ENCODE measurements at regions not wholly inside any gene's neighbourhood (a gene's known extent, or its start where the extent isn't known, plus 50 kb on each side); places are given as distances from the start of the nearest gene placed in this dataset.
"Not testable (repeated sequence)": the region's sequence is repeated elsewhere in the genome, so short reads cannot be mapped to it uniquely, and the experiment has no call there.

DNA sequence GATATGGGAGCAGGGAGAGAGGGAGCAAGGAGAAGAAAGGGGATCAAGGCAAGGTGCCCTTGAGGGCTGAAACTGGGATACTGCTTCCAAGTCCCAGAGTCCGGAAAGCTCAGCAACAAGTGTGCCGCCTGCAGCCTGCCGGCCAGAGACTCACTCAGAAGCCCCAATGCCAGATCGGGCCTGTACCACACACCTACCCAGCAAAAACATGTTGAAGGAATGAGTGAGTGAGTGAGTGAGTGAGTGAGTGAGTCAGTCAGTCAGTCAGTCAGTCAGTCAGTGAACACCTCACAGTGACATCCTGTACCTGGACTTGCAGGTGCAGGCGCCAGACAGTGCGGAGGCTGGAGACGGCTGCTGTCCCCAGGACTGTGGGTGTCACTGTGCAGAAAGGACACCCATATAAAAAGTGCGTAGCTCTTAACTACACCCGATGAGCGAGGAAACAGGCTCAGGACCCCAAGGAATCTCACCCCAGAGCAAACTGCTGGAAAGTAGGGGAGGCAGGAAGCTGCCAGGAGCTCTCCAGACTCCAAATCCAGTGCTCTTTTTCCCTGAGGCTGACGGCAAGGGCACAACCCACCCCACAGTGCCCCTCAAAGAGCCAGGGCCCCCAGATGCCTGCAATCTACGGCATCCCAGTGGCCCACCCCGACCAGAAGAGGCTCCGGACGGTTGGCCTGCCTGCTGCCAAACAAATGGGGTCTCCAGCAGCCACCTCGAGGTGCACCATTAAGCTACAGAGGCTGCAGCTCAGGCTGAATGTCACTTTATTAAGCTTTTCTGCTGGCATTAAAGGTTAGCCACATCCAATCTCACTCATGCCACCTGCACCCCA lies 261.7 kb downstream of the NPHP4 start:
- DNase-seq = no peak

DNA sequence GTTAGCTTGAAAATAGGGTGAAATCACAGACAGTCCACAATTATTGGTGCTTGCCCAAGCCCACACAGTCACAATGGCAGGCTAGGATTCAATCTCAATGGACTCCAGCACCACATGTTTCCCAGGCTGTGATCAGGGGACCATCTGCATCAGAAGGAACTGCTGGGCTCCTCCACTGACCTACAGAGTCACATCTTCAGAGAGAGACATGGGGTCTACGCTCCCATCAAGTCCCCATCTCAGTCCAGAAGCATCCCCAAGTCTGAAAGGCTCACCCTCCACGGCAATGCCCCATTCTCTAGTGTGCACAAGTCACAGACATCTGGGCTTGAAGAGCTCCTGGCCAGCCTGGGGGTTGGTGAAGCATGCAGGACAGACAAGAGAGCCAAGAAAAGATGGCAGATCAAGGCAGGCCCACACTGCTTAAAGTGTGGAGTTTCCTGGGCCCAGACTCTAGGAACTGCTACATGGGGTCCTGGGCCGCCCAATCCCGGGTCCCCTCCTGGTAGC lies 262.5 kb downstream of the NPHP4 start:
- DNase-seq = no peak

- DNase-seq = no peak
These were observed 263.4 kb downstream of the NPHP4 start for GRCh38 chr1:5728663-5729355.

DNA sequence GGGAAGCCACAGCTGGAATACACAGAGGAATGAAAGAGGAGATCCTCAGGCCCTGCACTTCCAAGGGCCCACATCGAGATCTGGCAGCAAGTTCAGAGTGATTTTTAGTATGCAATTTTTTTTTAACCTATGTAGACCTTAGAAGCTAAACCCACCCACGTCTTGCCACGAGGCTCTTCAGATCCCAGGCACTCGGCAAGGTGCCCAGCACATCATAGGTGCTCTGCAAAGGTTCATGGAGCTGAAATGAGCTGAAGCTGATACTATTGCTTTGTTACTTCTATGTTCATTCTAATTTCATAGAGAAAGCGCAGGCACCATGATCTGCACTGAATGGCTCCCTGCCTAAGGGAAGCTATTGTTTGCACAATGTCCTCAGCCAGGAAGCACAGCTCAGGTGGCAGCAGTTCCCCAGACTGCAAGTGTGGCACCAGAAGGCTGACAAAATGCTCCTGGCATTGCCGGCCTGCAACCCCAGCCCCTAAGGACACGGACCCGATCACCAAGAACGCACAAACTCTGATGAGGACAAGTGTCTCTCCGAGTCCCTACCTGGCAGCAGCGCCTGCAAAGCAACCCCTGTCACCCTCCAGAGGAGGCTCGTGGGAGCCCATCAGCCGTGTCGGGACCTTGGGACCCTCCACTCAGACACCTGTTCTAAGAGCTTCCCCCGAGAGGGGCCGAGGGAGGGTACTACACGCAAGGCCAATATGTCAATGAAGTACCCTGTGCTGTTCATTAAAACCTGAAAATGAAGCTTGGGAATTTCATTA lies 264.2 kb downstream of the NPHP4 start:
- DNase-seq = no peak

DNA sequence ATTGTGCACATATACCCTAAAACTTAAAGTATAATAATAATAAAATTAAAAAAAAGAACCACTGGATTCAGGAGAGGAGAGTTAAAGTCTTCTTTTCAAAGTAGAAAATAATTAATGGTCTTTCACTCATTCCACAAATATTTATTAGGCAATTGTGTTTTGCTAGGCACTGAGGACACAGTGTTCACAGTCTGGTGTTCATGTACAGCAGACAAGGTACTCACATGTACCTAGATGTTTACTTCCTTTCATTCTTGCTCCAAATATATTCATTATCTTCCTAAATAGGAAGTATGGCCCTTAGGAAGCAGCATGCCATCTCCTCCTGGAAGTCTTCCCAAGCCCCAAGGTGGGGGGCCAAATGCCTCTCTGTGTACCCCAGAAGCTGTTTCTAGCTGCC lies 265.0 kb downstream of the NPHP4 start:
- DNase-seq = no peak

GRCh38 chr1:5726586-5727184 lies 265.5 kb downstream of the NPHP4 start:
- not testable (repeated sequence) for DNase-seq

- no peak for DNase-seq
These were observed 266.2 kb downstream of the NPHP4 start for GRCh38 chr1:5725855-5726585.

DNA sequence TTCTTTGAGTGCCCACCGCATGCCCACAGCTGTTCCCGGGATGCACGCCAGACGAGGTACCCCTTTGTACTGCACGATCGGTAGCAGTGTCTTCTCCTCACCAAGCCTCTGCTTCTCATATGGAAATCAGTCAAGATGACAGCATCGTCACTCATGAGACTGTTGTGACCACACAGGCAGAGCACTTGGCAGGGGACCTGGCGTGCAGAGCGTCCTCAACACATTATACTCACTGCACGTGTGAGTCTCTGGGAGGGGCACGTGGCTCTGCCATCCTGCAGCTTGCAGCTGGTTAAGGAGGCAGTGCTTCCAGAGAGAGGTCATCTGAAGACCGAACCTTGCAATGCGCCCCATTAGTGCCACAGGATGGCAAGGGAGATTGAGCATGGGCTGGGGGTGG lies 266.8 kb downstream of the NPHP4 start:
- no peak for DNase-seq

DNA sequence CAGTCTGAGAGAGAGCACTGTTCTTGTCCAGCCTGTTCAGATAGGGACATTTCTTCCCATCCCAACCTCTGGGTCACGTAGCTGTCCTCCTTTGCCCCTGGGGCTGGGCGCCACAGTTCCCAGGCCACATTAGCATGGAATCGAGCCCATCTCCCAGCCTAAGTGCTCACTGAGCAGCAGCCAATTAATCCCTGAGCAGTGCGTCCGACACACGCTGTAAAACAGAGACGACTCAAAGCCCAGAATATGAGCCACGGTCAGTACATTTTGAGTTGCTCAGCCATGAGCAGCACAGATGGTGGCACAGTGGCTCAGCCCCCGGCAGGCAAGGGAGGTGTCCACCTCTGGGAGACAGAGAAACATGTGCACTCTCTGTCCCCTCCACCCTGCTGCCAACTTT lies 267.4 kb downstream of the NPHP4 start:
- no peak for DNase-seq

DNA sequence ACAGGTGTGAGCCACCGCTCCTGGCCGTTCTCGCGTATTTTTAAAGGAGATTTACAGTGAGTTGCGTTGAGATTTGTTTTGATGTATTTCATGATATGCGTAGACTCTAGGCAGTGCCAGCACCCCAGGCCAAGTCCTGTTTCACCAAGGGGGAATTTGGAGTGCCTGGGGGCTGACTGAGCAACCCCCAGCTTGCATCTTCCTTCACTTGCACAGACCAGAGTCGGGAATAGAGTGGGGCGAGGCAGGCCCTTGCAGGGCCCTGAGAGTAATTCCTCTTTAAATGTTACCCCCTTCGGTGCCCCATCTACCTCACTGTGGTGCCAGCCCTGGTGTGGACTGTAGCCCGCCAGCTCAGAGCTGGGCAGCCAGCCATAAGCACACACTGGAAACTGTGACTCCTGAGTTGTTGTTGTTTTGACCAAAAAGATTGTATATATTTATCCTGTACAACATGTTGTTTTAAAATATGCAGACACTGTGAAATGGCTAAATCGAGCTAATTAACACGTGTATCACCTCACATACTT lies 269.5 kb downstream of the NPHP4 start:
- DNase-seq = no peak

GRCh38 chr1:5721634-5722215 lies 270.5 kb downstream of the NPHP4 start:
- no peak for DNase-seq

- no peak for DNase-seq
These were observed 271.3 kb downstream of the NPHP4 start for GRCh38 chr1:5720936-5721335.

GRCh38 chr1:5720484-5720883 lies 271.7 kb downstream of the NPHP4 start:
- no peak for DNase-seq

DNA sequence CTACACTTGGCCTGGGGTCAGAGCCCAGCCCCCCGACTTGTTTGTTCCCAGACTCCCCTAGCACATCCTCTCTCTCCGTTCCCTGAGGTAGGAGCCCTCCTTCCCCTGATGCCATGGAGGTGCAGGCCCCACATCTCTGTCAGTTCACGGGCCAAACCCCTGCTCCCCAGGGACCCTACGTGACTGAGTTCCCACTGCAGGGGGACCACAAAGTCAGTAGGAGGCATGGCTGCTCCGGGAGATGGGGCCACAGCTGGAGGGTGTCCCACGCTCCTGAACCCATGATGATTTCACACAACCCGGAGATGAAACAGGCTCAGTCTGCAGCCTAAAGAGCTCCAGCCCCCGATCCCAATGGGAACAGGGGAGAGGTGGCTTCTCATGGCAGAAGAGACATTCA lies 272.2 kb downstream of the NPHP4 start:
- DNase-seq = no peak

DNA sequence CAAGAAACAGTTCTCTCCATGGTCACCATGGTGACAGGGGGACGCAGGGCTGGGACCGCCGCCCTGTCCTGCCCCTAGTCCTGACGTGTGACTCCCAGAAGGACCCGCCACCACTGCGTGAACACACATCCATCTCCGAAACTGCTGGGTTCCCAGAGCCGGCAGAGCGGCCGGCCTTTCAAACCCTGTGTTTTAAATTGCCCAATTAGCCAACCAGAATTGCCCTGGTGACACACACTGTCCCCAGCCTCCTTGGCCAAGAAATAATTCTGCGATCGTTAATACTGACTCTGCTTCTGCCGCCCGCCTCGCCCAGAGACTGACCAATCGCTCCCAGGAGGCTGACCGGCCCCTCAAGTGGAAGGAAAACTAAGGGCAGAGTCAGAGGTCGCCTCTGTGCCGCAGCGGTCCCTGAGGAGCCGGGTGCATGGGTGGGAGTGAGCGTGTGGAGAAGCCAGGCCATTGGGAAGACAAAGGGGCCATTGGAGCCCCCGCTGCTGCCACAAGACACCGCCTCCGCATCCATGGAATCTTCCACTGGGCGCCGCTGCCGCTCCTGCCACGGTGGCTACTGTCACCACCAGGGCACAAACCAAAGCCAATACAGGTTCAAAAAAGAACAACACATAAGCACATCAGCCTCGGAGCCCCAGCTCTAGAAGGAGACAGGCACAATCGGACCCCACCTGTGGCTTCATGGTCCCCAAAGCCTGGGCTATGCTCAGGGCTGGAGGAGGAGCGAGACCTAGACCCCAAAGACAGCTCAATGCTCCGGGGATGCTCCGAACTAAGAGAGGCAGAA lies 273.2 kb downstream of the NPHP4 start:
- no peak for DNase-seq

DNA sequence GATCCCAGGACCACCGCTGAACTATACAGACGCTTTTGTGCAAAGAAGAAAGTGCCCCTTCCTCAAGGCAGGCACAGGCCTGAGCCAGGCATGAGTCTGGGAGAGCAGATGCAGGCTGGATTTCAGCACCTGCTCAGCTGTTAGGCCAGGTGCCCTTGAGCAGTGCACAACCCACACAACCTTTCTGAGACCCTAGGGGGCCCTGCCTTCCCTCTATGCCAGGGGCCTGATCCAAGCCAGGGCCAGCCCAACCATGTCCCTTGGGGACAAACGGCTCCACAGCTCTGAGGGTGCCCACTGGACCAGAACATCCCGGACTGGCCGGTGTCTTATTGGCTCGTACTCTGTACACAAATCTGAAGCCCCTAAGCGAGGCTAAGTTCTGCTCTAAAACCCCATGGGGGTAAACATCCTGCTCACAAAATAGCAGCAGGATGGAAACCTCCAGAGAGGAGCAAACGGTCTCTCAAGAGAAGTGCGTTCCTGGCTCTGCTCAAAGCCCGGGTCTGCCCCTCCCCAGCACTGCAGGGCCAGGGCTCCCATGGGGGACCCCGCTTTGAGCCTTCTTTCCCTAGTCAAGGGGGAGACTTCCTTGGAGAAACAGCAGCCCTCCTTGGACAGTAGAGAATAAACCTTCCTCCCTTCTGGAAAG lies 275.1 kb downstream of the NPHP4 start:
- no peak for DNase-seq

DNA sequence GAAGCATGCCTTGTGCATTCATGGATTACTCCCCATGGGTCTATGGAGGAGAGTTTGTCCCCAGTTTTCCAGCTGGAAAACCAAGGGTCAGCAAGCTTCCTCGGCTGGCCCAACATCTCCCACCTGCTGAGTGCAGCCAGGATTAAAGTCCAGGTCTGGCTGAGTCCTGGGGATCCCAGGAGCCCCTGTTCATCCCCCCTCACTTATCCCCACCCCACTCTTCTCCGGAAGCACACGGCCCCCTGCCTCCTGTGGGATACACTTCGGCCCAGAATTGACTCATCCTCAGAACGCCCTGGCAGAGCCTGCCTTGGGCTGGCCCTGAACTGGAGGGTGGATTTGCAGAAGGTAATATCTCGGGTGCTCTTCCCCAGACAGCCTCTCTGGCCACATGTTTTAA lies 276.1 kb downstream of the NPHP4 start:
- no peak for DNase-seq

DNA sequence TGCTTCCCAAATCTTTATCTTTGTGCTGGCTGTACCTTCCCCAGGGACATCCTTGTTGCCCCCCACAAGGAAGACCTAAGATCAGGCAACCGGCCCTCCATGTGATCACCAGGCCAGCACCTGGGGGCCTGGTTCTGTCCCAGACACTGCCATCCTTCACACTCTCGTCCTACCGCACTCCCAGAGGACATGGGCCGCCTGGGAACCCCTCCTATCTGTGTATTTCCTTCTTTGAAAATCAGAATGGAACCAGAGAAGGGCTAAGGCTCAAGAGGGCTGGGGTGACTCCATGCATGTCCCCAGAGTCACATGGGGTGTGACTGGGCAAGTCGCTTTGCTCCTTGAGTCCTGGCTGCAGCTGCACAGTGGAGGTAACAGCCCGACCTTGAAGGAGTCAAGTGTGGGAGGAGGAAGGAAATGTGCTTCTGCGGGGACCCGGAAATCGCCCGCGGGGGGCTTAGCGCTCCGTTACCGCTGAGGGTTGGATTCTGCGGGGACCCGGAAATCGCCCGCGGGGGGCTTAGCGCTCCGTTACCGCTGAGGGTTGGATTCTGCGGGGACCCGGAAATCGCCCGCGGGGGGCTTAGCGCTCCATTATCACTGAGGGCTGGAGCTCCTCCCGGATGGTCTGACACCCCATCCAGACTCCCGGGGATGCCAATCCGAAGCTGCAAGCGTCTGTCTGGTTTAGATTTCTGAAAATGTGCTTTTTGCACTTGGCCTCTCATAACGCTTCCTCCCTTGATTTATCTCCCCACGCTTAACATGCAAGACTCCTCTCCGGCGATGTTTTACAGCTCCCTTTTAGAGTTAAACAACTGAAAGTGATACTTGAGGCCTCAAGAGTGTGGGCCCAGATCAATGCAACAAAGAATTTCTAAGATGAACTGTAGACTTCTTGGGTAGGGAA lies 278.9 kb downstream of the NPHP4 start:
- DNase-seq = no peak

Data from CD4-positive, alpha-beta T cell treated with Interleukin-15 for 1 hour (primary cell).